Fibroblast of lung (primary cell): ENCODE measurements at regions not wholly inside any gene's neighbourhood (a gene's known extent, or its start where the extent isn't known, plus 50 kb on each side); places are given as distances from the start of the nearest gene placed in this dataset.

Experiments
- DNase-seq, 2 donors: peaks; one replicate each; pipeline versions ENCODE4 v3.0.0 to v3.0.0-alpha.2; 2010; ENCODE audit warnings: low read depth in 2 of 2
- H2AFZ ChIP-seq: 2 replicates; pipeline ENCODE4 v1.5.1; 2012; ENCODE audit warnings: low read length, control low read depth, inconsistent platforms
- H3K27ac ChIP-seq: 2 replicates; pipeline ENCODE4 v1.5.1; 2011; ENCODE audit warnings: low read length, control low read depth; ENCODE audit not compliant: insufficient read depth
- H3K27me3 ChIP-seq: 2 replicates; pipeline ENCODE4 v1.5.1; 2011; ENCODE audit warnings: mild to moderate bottlenecking, low read length; ENCODE audit not compliant: control insufficient read depth, insufficient read depth
- H3K36me3 ChIP-seq: 2 replicates; pipeline ENCODE4 v1.5.1; 2011; ENCODE audit warnings: low read length; ENCODE audit not compliant: control insufficient read depth, insufficient read depth
- H3K4me1 ChIP-seq: 2 replicates; pipeline ENCODE4 v1.5.1; 2011; ENCODE audit warnings: low read length; ENCODE audit not compliant: control insufficient read depth, insufficient read depth; ENCODE audit errors: extremely low read depth
- H3K4me2 ChIP-seq: 2 replicates; pipeline ENCODE4 v1.5.1; 2011; ENCODE audit warnings: low read length, control low read depth; ENCODE audit not compliant: insufficient read depth; ENCODE audit errors: extremely low read depth
- H3K4me3 ChIP-seq, 4 experiments: fragments of 200-600 bp in 1 of 4; sonication (generic) in 1 of 4; replicated peaks in 1 of 4; 2 replicates each; pipeline ENCODE4 v1.5.1; 2011 to 2016; ENCODE audit warnings: low read length in 4 of 4, low read depth in 3 of 4, mild to moderate bottlenecking in 3 of 4, control low read depth in 2 of 4, inconsistent platforms in 1 of 4, mixed read lengths in 1 of 4; ENCODE audit not compliant: insufficient read depth in 1 of 4; ENCODE audit errors: control extremely low read depth in 1 of 4
- H3K79me2 ChIP-seq: 2 replicates; pipeline ENCODE4 v1.5.1; 2012; ENCODE audit warnings: mild to moderate bottlenecking, low read length, inconsistent platforms; ENCODE audit not compliant: control insufficient read depth, insufficient read depth
- H3K9ac ChIP-seq: 2 replicates; pipeline ENCODE4 v1.5.1; 2011; ENCODE audit warnings: mild to moderate bottlenecking, low read length, control low read depth; ENCODE audit not compliant: insufficient read depth
- H3K9me3 ChIP-seq: 2 replicates; pipeline ENCODE4 v1.5.1; 2012; ENCODE audit warnings: low read depth, low read length; ENCODE audit not compliant: control insufficient read depth, insufficient read depth
- H4K20me1 ChIP-seq: 2 replicates; pipeline ENCODE4 v1.5.1; 2011; ENCODE audit warnings: low read length; ENCODE audit not compliant: control insufficient read depth, insufficient read depth; ENCODE audit errors: extremely low read depth
- EZH2 ChIP-seq: IDR thresholded peaks from 2 replicates; pipeline ENCODE4 v1.5.1; 2012; ENCODE audit warnings: low read length, control low read depth, mild to moderate bottlenecking; ENCODE audit errors: missing control alignments
- TF ChIP-seq, protein P1 (sequence below), 2 donors: IDR thresholded peaks in 1 of 2; conservative IDR thresholded peaks in 1 of 2; 1 replicate in 1 of 2; 2 replicates in 1 of 2; pipeline ENCODE4 v1.5.1; 2011 to 2012; ENCODE audit warnings: low read length in 2 of 2, control low read depth in 1 of 2, inconsistent platforms in 1 of 2, low read depth in 1 of 2, mild to moderate bottlenecking in 1 of 2

DNA sequence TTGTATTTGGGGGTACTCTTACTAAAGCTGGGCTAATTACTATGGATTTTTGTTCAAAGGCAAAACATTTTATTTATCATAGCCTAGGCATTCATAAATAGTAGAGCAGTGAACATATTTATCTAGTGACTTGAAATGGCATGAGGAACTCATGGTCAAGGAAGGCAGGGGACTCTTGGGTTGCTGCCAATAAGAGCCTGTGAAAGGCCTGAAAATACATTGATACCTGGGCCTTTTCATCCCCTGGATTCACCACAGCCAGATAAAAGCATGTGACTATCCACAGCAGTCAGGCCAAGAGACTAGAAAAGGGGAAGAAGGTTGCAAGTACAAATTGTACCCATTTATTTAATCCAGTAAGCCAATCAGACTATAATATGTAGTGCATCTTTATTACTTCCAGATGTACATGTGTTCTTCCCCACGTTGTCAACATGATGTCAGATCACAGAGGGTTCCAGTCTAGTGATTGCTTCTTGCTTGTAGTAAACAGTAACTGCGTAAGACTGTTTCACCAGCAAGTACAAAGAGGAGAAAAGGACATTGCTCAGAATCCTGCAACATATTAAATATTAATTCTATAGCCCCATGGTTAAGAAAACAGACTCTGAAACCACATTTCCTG, 409.7 kb downstream of the NOVA1 start:
- Histone ChIP-seq H3K4me3 (no peak overlapping the region), H3K4me1 (no peaks in the 10 kb centered on the region), H2AFZ (no peak overlapping the region), H3K9ac (no peak overlapping the region), H3K4me2 (no peak overlapping the region), H3K9me3 (no peaks in the 10 kb centered on the region), H3K36me3 (no peaks in the 10 kb centered on the region), H3K27ac (no peak overlapping the region), H3K27me3 (no peaks in the 10 kb centered on the region), H3K79me2 (no peaks in the 10 kb centered on the region), H4K20me1 (no peaks in the 10 kb centered on the region)
- DNase-seq = peak in 1 of 2 donors; percentile 72
- TF ChIP-seq EZH2 = no peak
- TF ChIP-seq, protein P1, sequence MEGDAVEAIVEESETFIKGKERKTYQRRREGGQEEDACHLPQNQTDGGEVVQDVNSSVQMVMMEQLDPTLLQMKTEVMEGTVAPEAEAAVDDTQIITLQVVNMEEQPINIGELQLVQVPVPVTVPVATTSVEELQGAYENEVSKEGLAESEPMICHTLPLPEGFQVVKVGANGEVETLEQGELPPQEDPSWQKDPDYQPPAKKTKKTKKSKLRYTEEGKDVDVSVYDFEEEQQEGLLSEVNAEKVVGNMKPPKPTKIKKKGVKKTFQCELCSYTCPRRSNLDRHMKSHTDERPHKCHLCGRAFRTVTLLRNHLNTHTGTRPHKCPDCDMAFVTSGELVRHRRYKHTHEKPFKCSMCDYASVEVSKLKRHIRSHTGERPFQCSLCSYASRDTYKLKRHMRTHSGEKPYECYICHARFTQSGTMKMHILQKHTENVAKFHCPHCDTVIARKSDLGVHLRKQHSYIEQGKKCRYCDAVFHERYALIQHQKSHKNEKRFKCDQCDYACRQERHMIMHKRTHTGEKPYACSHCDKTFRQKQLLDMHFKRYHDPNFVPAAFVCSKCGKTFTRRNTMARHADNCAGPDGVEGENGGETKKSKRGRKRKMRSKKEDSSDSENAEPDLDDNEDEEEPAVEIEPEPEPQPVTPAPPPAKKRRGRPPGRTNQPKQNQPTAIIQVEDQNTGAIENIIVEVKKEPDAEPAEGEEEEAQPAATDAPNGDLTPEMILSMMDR (conservative IDR thresholded peaks at IDR 0.05 in 1 of 2, IDR thresholded peaks at IDR 0.05 in 1 of 2; ENCODE audit: low read depth in 1 of 2, low read length in 2 of 2) = no peak

DNA sequence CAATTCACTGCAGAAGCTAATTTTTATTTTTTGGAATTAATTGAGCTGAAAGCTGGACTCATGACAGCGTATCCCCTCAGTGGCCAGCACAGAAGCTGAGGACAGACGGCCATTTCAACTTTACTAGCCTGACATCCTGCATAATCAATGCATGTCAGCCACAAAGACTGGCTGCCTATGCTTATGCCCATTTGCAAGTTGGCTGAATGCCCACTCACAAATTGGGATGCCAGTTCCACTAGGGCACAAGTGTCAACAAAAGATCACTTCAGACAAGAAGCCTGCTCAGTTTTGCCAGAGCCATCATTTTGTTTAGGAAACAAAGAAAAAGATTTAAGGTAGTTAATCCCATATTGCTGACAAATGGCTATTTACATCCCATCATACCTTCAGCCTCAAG, 417.6 kb downstream of the NOVA1 start:
- H4K20me1 ChIP-seq = no peaks in the 10 kb centered on the region
- no peak overlapping the region for H3K9ac ChIP-seq
- no peak for DNase-seq

DNA sequence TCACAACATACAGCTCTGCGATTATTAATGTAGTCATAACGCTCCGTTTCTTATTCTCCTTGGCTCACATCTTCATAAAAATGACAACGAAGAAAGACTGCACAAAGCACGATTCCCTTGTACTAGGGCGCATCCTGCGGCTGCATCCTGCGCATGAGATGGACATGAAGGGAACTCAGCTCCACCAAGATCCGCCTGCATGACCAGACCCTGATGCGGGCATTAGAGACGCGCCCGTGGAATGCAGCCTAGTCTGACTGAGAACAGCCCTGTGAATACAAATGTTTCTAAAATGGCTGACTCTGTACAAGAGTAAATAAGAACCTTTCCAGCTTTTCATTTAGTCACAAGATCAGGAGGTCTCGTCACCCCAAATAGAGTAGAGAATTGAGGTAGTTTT, 422.2 kb downstream of the NOVA1 start:
- H4K20me1 ChIP-seq = no peaks in the 10 kb centered on the region
- H3K4me2 ChIP-seq = no peak overlapping the region
- H3K27ac ChIP-seq = no peak overlapping the region
- TF ChIP-seq, protein P1 (conservative IDR thresholded peaks at IDR 0.05 in 1 of 2, IDR thresholded peaks at IDR 0.05 in 1 of 2; ENCODE audit: low read depth in 1 of 2, low read length in 2 of 2) = no peak
- TF ChIP-seq EZH2 = no peak
- H3K4me3 ChIP-seq = no peak overlapping the region
- H3K9ac ChIP-seq = no peak overlapping the region
- H3K36me3 ChIP-seq = no peaks in the 10 kb centered on the region
- no peak overlapping the region for H2AFZ ChIP-seq
- no peaks in the 10 kb centered on the region for H3K9me3 ChIP-seq
- no peaks in the 10 kb centered on the region for H3K79me2 ChIP-seq
- H3K4me1 ChIP-seq = no peaks in the 10 kb centered on the region
- DNase-seq = no peak
- no peaks in the 10 kb centered on the region for H3K27me3 ChIP-seq

More for the DNA sequence above, 417.6 kb downstream of the NOVA1 start:
- TF ChIP-seq EZH2 = no peak
- TF ChIP-seq, protein P1 (conservative IDR thresholded peaks at IDR 0.05 in 1 of 2, IDR thresholded peaks at IDR 0.05 in 1 of 2; ENCODE audit: low read depth in 1 of 2, low read length in 2 of 2) = no peak
- no peaks in the 10 kb centered on the region for H3K79me2 ChIP-seq
- no peak overlapping the region for H3K4me2 ChIP-seq
- no peak overlapping the region for H2AFZ ChIP-seq
- no peak overlapping the region for H3K27ac ChIP-seq
- H3K36me3 ChIP-seq = no peaks in the 10 kb centered on the region
- H3K4me1 ChIP-seq = no peaks in the 10 kb centered on the region
- H3K4me3 ChIP-seq = no peak overlapping the region
- no peaks in the 10 kb centered on the region for H3K27me3 ChIP-seq
- H3K9me3 ChIP-seq = no peaks in the 10 kb centered on the region
